CD14-positive monocyte (primary cell): ENCODE measurements at regions not wholly inside any gene's neighbourhood (a gene's known extent, or its start where the extent isn't known, plus 50 kb on each side); places are given as distances from the start of the nearest gene placed in this dataset.
"Not testable (repeated sequence)": the region's sequence is repeated elsewhere in the genome, so short reads cannot be mapped to it uniquely, and the experiment has no call there.

Experiments used
- DNase-seq, 3 donors: peaks; one replicate each; pipeline ENCODE4 v3.0.0-alpha.2; 2011 to 2022
- H2AFZ ChIP-seq: 2 replicates; pipeline ENCODE4 v1.6.0; 2012; ENCODE audit warnings: mild to moderate bottlenecking, low read depth, low read length, inconsistent platforms; ENCODE audit not compliant: insufficient read depth, poor library complexity, severe bottlenecking
- H3K27ac ChIP-seq, 2 donors: 1 replicate in 1 of 2; 2 replicates in 1 of 2; pipeline ENCODE4 v1.5.1; 2012 to 2013; ENCODE audit warnings: low read length in 2 of 2, control low read depth in 1 of 2, inconsistent platforms in 1 of 2, low read depth in 1 of 2, mild to moderate bottlenecking in 1 of 2
- H3K27me3 ChIP-seq, 2 donors: one replicate each; pipeline versions ENCODE4 v1.6.0 to v1.6.1; 2011 to 2013; ENCODE audit warnings: low read length in 2 of 2; ENCODE audit not compliant: control insufficient read depth in 2 of 2, insufficient read depth in 2 of 2
- H3K36me3 ChIP-seq, 2 donors: replicated peaks in 1 of 2; 1 replicate in 1 of 2; 2 replicates in 1 of 2; pipeline versions ENCODE4 v1.5.1 to v1.6.1; 2012 to 2013; ENCODE audit warnings: low read length in 2 of 2, control low read depth in 1 of 2, inconsistent platforms in 1 of 2, mild to moderate bottlenecking in 1 of 2; ENCODE audit not compliant: insufficient read depth in 2 of 2, control insufficient read depth in 1 of 2
- H3K4me1 ChIP-seq, 2 donors: 1 replicate in 1 of 2; 2 replicates in 1 of 2; pipeline versions ENCODE4 v1.5.1 to v1.6.1; 2012 to 2013; ENCODE audit warnings: low read length in 2 of 2, control low read depth in 1 of 2, inconsistent platforms in 1 of 2, mild to moderate bottlenecking in 1 of 2, moderate library complexity in 1 of 2; ENCODE audit not compliant: insufficient read depth in 2 of 2, control insufficient read depth in 1 of 2
- H3K4me2 ChIP-seq: replicated peaks from 2 replicates; pipeline ENCODE3; 2012; ENCODE audit warnings: low read length, moderate library complexity, mild to moderate bottlenecking; ENCODE audit not compliant: poor library complexity, severe bottlenecking; ENCODE audit errors: extremely low read depth
- H3K4me3 ChIP-seq, 3 experiments: fragments of 200-600 bp in 1 of 3; sonication (generic) in 1 of 3; replicated peaks in 1 of 3; 1 replicate in 2 of 3; 2 replicates in 1 of 3; pipeline ENCODE4 v1.5.1; 2011 to 2013; ENCODE audit warnings: low read length in 3 of 3, mild to moderate bottlenecking in 3 of 3, control low read depth in 2 of 3, low read depth in 2 of 3, inconsistent platforms in 1 of 3, moderate library complexity in 1 of 3
- H3K79me2 ChIP-seq: 2 replicates; pipeline ENCODE4 v1.6.0; 2012; ENCODE audit warnings: mild to moderate bottlenecking, control low read depth, inconsistent platforms, low read length, moderate library complexity; ENCODE audit not compliant: insufficient read depth
- H3K9ac ChIP-seq: 2 replicates; pipeline ENCODE4 v1.6.0; 2017; ENCODE audit warnings: low read length, mild to moderate bottlenecking; ENCODE audit not compliant: insufficient read depth, poor library complexity, severe bottlenecking
- H3K9me3 ChIP-seq, 2 donors: replicated peaks in 1 of 2; 1 replicate in 1 of 2; 2 replicates in 1 of 2; pipeline versions ENCODE4 v1.5.1 to v1.6.1; 2012 to 2013; ENCODE audit warnings: low read length in 2 of 2, control low read depth in 1 of 2; ENCODE audit not compliant: control insufficient read depth in 1 of 2, insufficient read depth in 1 of 2
- H4K20me1 ChIP-seq: 2 replicates; pipeline ENCODE4 v1.6.0; 2012; ENCODE audit warnings: mild to moderate bottlenecking, low read length, control low read depth, moderate library complexity; ENCODE audit not compliant: insufficient read depth
- H3K27ac Mint-ChIP-seq, 7 donors: one replicate each; pipeline ENCODE4 v1.8.0; 2020; ENCODE audit warnings: mild to moderate bottlenecking in 7 of 7, mixed read lengths in 7 of 7, moderate library complexity in 6 of 7, inconsistent platforms in 2 of 7
- H3K27me3 Mint-ChIP-seq, 3 donors: one replicate each; pipeline ENCODE4 v1.8.0; 2021 to 2022; ENCODE audit warnings: low read depth in 3 of 3, mild to moderate bottlenecking in 3 of 3, mixed read lengths in 3 of 3, moderate library complexity in 3 of 3, inconsistent platforms in 1 of 3
- H3K36me3 Mint-ChIP-seq, 2 donors: one replicate each; pipeline ENCODE4 v1.8.0; 2020; ENCODE audit warnings: mixed read lengths in 2 of 2, inconsistent platforms in 1 of 2, mild to moderate bottlenecking in 1 of 2
- H3K4me1 Mint-ChIP-seq: one replicate; pipeline ENCODE4 v1.8.0; 2020; ENCODE audit warnings: mild to moderate bottlenecking, mixed read lengths
- H3K4me3 Mint-ChIP-seq, 2 donors: one replicate each; pipeline ENCODE4 v1.8.0; 2020; ENCODE audit warnings: mild to moderate bottlenecking in 2 of 2, mixed read lengths in 2 of 2, moderate library complexity in 1 of 2
- H3K9me3 Mint-ChIP-seq, 7 donors: one replicate each; pipeline ENCODE4 v1.8.0; 2020 to 2022; ENCODE audit warnings: mixed read lengths in 7 of 7, mild to moderate bottlenecking in 6 of 7, moderate library complexity in 6 of 7, inconsistent platforms in 2 of 7
- WGBS: methylation state at CpG from one replicate; pipeline ENCODE4 v1.1.5; 2013; ENCODE audit warnings: missing lambda C conversion rate; ENCODE audit not compliant: insufficient coverage; 5-methylcytosine and 5-hydroxymethylcytosine counted together
- intact Hi-C, 2 donors: fragments of 100-400 bp; cut with micrococcal nuclease; formaldehyde crosslinking; loops; one replicate each; pipeline versions ENCODE4 v1.15.0 to v1.15.1; 2023
- TF ChIP-seq, protein P1 (sequence below): fragments of 200-600 bp; IDR thresholded peaks from one replicate; pipeline ENCODE4 v1.8.0; 2022; ENCODE audit warnings: antibody characterized with exemption, mild to moderate bottlenecking

DNA sequence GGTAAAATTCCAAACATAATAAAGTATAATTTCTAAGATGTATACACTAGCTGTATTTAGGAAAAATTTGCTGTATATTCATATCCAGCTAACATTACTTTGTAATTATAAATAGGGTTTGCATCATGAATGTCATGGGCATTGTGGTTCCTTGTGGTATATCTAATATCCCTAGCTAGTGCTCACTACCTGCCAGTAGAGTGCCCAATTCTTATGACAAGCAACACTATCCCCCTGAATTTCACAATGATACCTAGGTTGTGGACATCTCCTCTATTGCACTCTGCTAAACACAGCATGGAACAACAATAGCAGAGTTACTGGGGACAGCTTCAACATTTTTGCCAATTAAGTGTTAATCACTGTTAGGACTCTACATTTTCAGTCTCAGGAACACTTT is 1656.5 kb downstream of the EFNA5 start:
- Mint-ChIP-seq H3K27me3 (peaks cover 0 to 1% (median 0%) of the 10 kb centered on the region in 3 donors), H3K4me3 (no peak overlapping the region)

DNA sequence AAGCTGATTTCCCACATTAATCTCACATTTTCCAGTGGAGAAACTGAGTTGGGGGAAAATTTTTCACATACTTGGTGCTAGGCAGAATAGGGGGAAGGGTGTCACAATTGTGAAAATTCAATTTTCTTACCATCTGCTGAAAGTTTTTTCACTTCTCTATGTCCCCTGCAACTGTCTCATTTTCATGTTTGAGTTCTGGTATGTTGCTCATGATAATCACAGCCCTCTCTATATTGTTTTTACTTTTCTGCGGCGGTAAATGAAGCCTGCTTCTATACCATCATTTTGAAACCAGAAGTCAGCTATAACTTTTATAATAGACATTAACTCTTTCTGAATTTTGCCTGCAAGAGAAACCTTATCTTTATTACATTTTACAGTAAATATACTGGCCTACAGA is 1664.5 kb downstream of the EFNA5 start:
- H3K79me2 ChIP-seq, result no peaks in the 10 kb centered on the region
- DNase-seq, result no peak
- intact Hi-C loops, result no loop called here

More for the DNA sequence above, 1656.5 kb downstream of the EFNA5 start:
- H3K9ac ChIP-seq, result no peak overlapping the region
- H3K4me2 ChIP-seq, result no peak overlapping the region
- H3K9me3 ChIP-seq, result no peaks in the 10 kb centered on the region
- no peaks in the 10 kb centered on the region for H3K79me2 ChIP-seq
- no peak overlapping the region for H3K27ac Mint-ChIP-seq
- H3K27me3 ChIP-seq, result no peaks in the 10 kb centered on the region
- no peak for DNase-seq
- no peaks in the 10 kb centered on the region for H3K4me1 Mint-ChIP-seq
- no peak overlapping the region for H3K4me3 ChIP-seq
- H3K36me3 ChIP-seq, result no peaks in the 10 kb centered on the region
- H3K4me1 ChIP-seq, result no peaks in the 10 kb centered on the region
- no peak overlapping the region for H3K27ac ChIP-seq
- no peak overlapping the region for H2AFZ ChIP-seq
- H4K20me1 ChIP-seq, result no peaks in the 10 kb centered on the region
- intact Hi-C loops, result no loop called here
- H3K36me3 Mint-ChIP-seq, result no peaks in the 10 kb centered on the region
- TF ChIP-seq, protein P1, sequence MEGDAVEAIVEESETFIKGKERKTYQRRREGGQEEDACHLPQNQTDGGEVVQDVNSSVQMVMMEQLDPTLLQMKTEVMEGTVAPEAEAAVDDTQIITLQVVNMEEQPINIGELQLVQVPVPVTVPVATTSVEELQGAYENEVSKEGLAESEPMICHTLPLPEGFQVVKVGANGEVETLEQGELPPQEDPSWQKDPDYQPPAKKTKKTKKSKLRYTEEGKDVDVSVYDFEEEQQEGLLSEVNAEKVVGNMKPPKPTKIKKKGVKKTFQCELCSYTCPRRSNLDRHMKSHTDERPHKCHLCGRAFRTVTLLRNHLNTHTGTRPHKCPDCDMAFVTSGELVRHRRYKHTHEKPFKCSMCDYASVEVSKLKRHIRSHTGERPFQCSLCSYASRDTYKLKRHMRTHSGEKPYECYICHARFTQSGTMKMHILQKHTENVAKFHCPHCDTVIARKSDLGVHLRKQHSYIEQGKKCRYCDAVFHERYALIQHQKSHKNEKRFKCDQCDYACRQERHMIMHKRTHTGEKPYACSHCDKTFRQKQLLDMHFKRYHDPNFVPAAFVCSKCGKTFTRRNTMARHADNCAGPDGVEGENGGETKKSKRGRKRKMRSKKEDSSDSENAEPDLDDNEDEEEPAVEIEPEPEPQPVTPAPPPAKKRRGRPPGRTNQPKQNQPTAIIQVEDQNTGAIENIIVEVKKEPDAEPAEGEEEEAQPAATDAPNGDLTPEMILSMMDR, result no peak
- H3K9me3 Mint-ChIP-seq, result peaks cover 0 to 10% (median 1%) of the 10 kb centered on the region in 7 donors

DNA sequence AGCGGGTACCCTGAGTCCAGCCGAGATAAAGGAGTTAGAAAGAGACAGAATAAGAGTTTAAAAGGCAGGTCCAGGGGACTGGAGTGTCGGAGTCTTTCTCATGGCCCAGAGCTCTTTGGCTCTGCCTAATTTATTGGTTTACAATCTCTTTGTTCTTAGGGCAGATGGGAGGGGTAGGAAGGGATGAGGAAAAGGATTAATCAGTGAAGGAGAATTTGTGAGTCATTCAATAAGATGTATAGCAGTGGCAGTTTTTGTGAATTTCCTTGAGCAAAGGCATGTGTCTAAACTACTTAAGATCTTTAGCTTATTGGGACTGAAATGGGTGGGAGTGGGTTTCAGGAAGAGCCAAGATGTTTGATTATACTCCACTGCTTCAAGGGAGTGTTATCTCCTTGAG is 1671.7 kb downstream of the EFNA5 start:
- H3K9me3 ChIP-seq, H3K36me3 ChIP-seq, H4K20me1 ChIP-seq, H3K4me3 Mint-ChIP-seq, H3K36me3 Mint-ChIP-seq, H3K9ac ChIP-seq, H3K27me3 Mint-ChIP-seq, intact Hi-C loops, H3K27me3 ChIP-seq, H3K79me2 ChIP-seq, H3K27ac Mint-ChIP-seq, H3K27ac ChIP-seq, H3K4me1 ChIP-seq, H3K4me1 Mint-ChIP-seq, H3K4me3 ChIP-seq, H3K4me2 ChIP-seq, DNase-seq, H2AFZ ChIP-seq: not testable (repeated sequence)
- 50% methylated on average over 1 of the region's 3 CpGs for WGBS
- H3K9me3 Mint-ChIP-seq, result peaks cover 1 to 15% (median 10%) of the 10 kb centered on the region in 7 donors

More for the DNA sequence above, 1664.5 kb downstream of the EFNA5 start:
- TF ChIP-seq, protein P1, result no peak
- H3K9me3 Mint-ChIP-seq, result peaks cover 0 to 11% (median 7%) of the 10 kb centered on the region in 7 donors
- no peak overlapping the region for H3K9ac ChIP-seq
- no peaks in the 10 kb centered on the region for H3K27me3 ChIP-seq
- WGBS, result no CpG with 5 or more reads among the region's 2 CpGs
- no peak overlapping the region for H3K27ac Mint-ChIP-seq
- H4K20me1 ChIP-seq, result no peaks in the 10 kb centered on the region
- no peak overlapping the region for H2AFZ ChIP-seq
- no peak overlapping the region for H3K27ac ChIP-seq
- no peak overlapping the region for H3K4me2 ChIP-seq
- H3K36me3 ChIP-seq, result no peaks in the 10 kb centered on the region
- peaks cover 0 to 13% of the 10 kb centered on the region in 2 donors for H3K9me3 ChIP-seq
- H3K27me3 Mint-ChIP-seq, result no peaks in the 10 kb centered on the region
- no peaks in the 10 kb centered on the region for H3K36me3 Mint-ChIP-seq
- no peak overlapping the region for H3K4me3 Mint-ChIP-seq
- H3K4me1 ChIP-seq, result no peaks in the 10 kb centered on the region
- H3K4me1 Mint-ChIP-seq, result no peaks in the 10 kb centered on the region
- no peak overlapping the region for H3K4me3 ChIP-seq
